ENCODE measurements at regions not wholly inside any gene's neighbourhood (a gene's known extent, or its start where the extent isn't known, plus 50 kb on each side); places are given as distances from the start of the nearest gene placed in this dataset.

GRCh38 chr6:113011389-113011788 lies 664.3 kb downstream of the RFPL4B start:
- Histone ChIP-seq H2AFZ (ENCODE audit: low read length) (no peak overlapping the region), H3F3A (ENCODE audit: insufficient read depth, low read length) (no peaks in the 10 kb centered on the region), H3K4me2 (ENCODE audit: low read depth, low read length) (no peak overlapping the region), H3K27me3 (replicated peaks; ENCODE audit: insufficient read depth, low read length) (no peaks in the 10 kb centered on the region), H3K36me3 (replicated peaks; ENCODE audit: insufficient read depth, low read length) (no peaks in the 10 kb centered on the region), H3K9me3 (replicated peaks; ENCODE audit: insufficient read depth, low read length) (no peaks in the 10 kb centered on the region), H3K9me2 (replicated peaks; ENCODE audit: insufficient read depth, low read length) (no peaks in the 10 kb centered on the region), H3K27ac (ENCODE audit: low read length) (no peak overlapping the region), H4K20me1 (ENCODE audit: insufficient read depth, low read length) (no peaks in the 10 kb centered on the region), H3K9ac (ENCODE audit: low read length) (no peak overlapping the region), H3K79me2 (ENCODE audit: low read length) (no peaks in the 10 kb centered on the region), H3K4me1 (ENCODE audit: low read length) (no peaks in the 10 kb centered on the region), H3K4me3 (ENCODE audit: low read length) (no peak overlapping the region)
- TF ChIP-seq, protein P1, sequence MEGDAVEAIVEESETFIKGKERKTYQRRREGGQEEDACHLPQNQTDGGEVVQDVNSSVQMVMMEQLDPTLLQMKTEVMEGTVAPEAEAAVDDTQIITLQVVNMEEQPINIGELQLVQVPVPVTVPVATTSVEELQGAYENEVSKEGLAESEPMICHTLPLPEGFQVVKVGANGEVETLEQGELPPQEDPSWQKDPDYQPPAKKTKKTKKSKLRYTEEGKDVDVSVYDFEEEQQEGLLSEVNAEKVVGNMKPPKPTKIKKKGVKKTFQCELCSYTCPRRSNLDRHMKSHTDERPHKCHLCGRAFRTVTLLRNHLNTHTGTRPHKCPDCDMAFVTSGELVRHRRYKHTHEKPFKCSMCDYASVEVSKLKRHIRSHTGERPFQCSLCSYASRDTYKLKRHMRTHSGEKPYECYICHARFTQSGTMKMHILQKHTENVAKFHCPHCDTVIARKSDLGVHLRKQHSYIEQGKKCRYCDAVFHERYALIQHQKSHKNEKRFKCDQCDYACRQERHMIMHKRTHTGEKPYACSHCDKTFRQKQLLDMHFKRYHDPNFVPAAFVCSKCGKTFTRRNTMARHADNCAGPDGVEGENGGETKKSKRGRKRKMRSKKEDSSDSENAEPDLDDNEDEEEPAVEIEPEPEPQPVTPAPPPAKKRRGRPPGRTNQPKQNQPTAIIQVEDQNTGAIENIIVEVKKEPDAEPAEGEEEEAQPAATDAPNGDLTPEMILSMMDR (IDR thresholded peaks at IDR 0.05; ENCODE audit: low read length) = no peak
- no peak for TF ChIP-seq EZH2phosphoT487 (IDR thresholded peaks at IDR 0.05; ENCODE audit: low read length)
- TF ChIP-seq EZH2 (optimal IDR thresholded peaks at IDR 0.05; ENCODE audit: low read depth, low read length) = no peak
- no peak for DNase-seq

DNA sequence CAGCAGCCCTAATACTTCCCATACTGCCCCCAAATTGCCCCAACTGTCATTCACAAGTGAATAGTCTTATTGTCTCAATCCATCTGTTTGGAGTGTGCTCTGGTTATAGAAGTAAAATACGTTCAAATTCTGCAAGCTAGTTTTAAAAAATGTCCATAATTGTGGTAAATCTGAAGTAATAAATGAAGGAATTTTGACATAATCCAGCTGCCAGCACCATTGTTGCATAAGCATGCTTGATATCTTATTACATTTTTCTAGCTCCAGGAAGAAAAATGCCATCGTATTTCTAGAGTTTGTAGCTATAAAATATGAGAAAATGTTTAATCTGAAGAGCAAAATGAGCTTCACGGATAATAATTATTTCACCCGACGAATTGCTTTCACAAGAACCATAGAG lies 664.7 kb downstream of the RFPL4B start:
- H3K27ac ChIP-seq (ENCODE audit: low read length) = no peak overlapping the region
- no peaks in the 10 kb centered on the region for H3K9me2 ChIP-seq (replicated peaks; ENCODE audit: insufficient read depth, low read length)
- no peak for DNase-seq
- H3K79me2 ChIP-seq (ENCODE audit: low read length) = no peaks in the 10 kb centered on the region
- TF ChIP-seq EZH2phosphoT487 (IDR thresholded peaks at IDR 0.05; ENCODE audit: low read length) = no peak
- TF ChIP-seq EZH2 (optimal IDR thresholded peaks at IDR 0.05; ENCODE audit: low read depth, low read length) = no peak
- TF ChIP-seq, protein P1 (IDR thresholded peaks at IDR 0.05; ENCODE audit: low read length) = no peak
- no peaks in the 10 kb centered on the region for H3K9me3 ChIP-seq (replicated peaks; ENCODE audit: insufficient read depth, low read length)
- H4K20me1 ChIP-seq (ENCODE audit: insufficient read depth, low read length) = no peaks in the 10 kb centered on the region
- no peak overlapping the region for H3K4me2 ChIP-seq (ENCODE audit: low read depth, low read length)
- no peaks in the 10 kb centered on the region for H3K27me3 ChIP-seq (replicated peaks; ENCODE audit: insufficient read depth, low read length)
- H3K4me3 ChIP-seq (ENCODE audit: low read length) = no peak overlapping the region
- H3K4me1 ChIP-seq (ENCODE audit: low read length) = no peaks in the 10 kb centered on the region
- H3K9ac ChIP-seq (ENCODE audit: low read length) = no peak overlapping the region
- H3F3A ChIP-seq (ENCODE audit: insufficient read depth, low read length) = no peaks in the 10 kb centered on the region
- H3K36me3 ChIP-seq (replicated peaks; ENCODE audit: insufficient read depth, low read length) = no peaks in the 10 kb centered on the region
- no peak overlapping the region for H2AFZ ChIP-seq (ENCODE audit: low read length)

DNA sequence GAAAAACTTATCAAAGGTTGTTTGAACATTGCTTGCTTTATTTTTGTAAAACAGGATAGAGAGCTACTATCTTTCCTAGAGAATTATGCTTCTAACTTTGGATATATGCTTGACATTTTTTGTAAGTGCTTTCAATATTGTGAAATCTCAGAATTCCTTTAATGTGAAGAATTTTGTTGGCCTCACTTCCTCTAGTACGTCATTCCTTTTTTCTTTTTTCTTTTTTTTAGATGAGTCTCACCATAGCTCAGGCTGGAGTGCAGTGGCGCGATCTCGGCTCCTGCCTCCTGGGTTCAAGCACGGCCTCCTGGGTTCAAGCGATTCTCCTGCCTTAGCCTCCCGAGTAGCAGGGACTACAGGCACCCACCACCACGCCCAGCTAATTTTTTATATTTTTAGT lies 668.1 kb downstream of the RFPL4B start:
- no peaks in the 10 kb centered on the region for H3K9me3 ChIP-seq (replicated peaks; ENCODE audit: insufficient read depth, low read length)
- TF ChIP-seq, protein P1 (IDR thresholded peaks at IDR 0.05; ENCODE audit: low read length) = no peak
- TF ChIP-seq EZH2phosphoT487 (IDR thresholded peaks at IDR 0.05; ENCODE audit: low read length) = no peak
- no peak for TF ChIP-seq EZH2 (optimal IDR thresholded peaks at IDR 0.05; ENCODE audit: low read depth, low read length)
- H4K20me1 ChIP-seq (ENCODE audit: insufficient read depth, low read length) = no peaks in the 10 kb centered on the region
- no peaks in the 10 kb centered on the region for H3K79me2 ChIP-seq (ENCODE audit: low read length)
- no peaks in the 10 kb centered on the region for H3K36me3 ChIP-seq (replicated peaks; ENCODE audit: insufficient read depth, low read length)
- H3K9me2 ChIP-seq (replicated peaks; ENCODE audit: insufficient read depth, low read length) = no peaks in the 10 kb centered on the region
- no peak overlapping the region for H3K27ac ChIP-seq (ENCODE audit: low read length)
- H3K4me1 ChIP-seq (ENCODE audit: low read length) = no peaks in the 10 kb centered on the region
- H3K9ac ChIP-seq (ENCODE audit: low read length) = no peak overlapping the region
- no peak for DNase-seq
- H3K4me3 ChIP-seq (ENCODE audit: low read length) = no peak overlapping the region
- H3F3A ChIP-seq (ENCODE audit: insufficient read depth, low read length) = no peaks in the 10 kb centered on the region
- H2AFZ ChIP-seq (ENCODE audit: low read length) = no peak overlapping the region
- no peak overlapping the region for H3K4me2 ChIP-seq (ENCODE audit: low read depth, low read length)
- H3K27me3 ChIP-seq (replicated peaks; ENCODE audit: insufficient read depth, low read length) = no peaks in the 10 kb centered on the region

Data from MM.1S (cell line).